IMR-90 (cell line): ENCODE measurements at regions not wholly inside any gene's neighbourhood (a gene's known extent, or its start where the extent isn't known, plus 50 kb on each side); places are given as distances from the start of the nearest gene placed in this dataset.

Experiments
- CHD1 ChIP-seq: IDR thresholded peaks from 2 replicates; pipeline ENCODE4 v1.6.1; 2012; ENCODE audit warnings: low read depth, low read length, improper control_type of control experiment
- CTCF ChIP-seq: conservative IDR thresholded peaks from 2 replicates; pipeline ENCODE4 v1.5.1; 2012; ENCODE audit warnings: mild to moderate bottlenecking, low read depth, low read length, improper control_type of control experiment
- POLR2A ChIP-seq: IDR thresholded peaks from 2 replicates; pipeline ENCODE4 v1.6.1; 2012; ENCODE audit warnings: mild to moderate bottlenecking, low read depth, low read length
- USF2 ChIP-seq: fragments of 150-350 bp; IDR thresholded peaks from 2 replicates; pipeline ENCODE4 v1.6.1; 2017; ENCODE audit warnings: mild to moderate bottlenecking, antibody characterized with exemption, low read length, low read depth

GRCh38 chr6:166692723-166693302, 65.8 kb upstream of the RPS6KA2 start:
- TF ChIP-seq POLR2A = no peak
- TF ChIP-seq CTCF = no peak
- no peak for TF ChIP-seq CHD1
- no peak for TF ChIP-seq USF2
